Fibroblast of lung (primary cell): ENCODE measurements at regions not wholly inside any gene's neighbourhood (a gene's known extent, or its start where the extent isn't known, plus 50 kb on each side); places are given as distances from the start of the nearest gene placed in this dataset.

Source experiments
- DNase-seq, 2 donors: peaks; one replicate each; pipeline versions ENCODE4 v3.0.0 to v3.0.0-alpha.2; 2010; ENCODE audit warnings: low read depth in 2 of 2
- H2AFZ ChIP-seq: 2 replicates; pipeline ENCODE4 v1.5.1; 2012; ENCODE audit warnings: low read length, control low read depth, inconsistent platforms
- H3K27ac ChIP-seq: 2 replicates; pipeline ENCODE4 v1.5.1; 2011; ENCODE audit warnings: low read length, control low read depth; ENCODE audit not compliant: insufficient read depth
- H3K27me3 ChIP-seq: 2 replicates; pipeline ENCODE4 v1.5.1; 2011; ENCODE audit warnings: mild to moderate bottlenecking, low read length; ENCODE audit not compliant: control insufficient read depth, insufficient read depth
- H3K36me3 ChIP-seq: 2 replicates; pipeline ENCODE4 v1.5.1; 2011; ENCODE audit warnings: low read length; ENCODE audit not compliant: control insufficient read depth, insufficient read depth
- H3K4me1 ChIP-seq: 2 replicates; pipeline ENCODE4 v1.5.1; 2011; ENCODE audit warnings: low read length; ENCODE audit not compliant: control insufficient read depth, insufficient read depth; ENCODE audit errors: extremely low read depth
- H3K4me2 ChIP-seq: 2 replicates; pipeline ENCODE4 v1.5.1; 2011; ENCODE audit warnings: low read length, control low read depth; ENCODE audit not compliant: insufficient read depth; ENCODE audit errors: extremely low read depth
- H3K4me3 ChIP-seq, 4 experiments: fragments of 200-600 bp in 1 of 4; sonication (generic) in 1 of 4; replicated peaks in 1 of 4; 2 replicates each; pipeline ENCODE4 v1.5.1; 2011 to 2016; ENCODE audit warnings: low read length in 4 of 4, low read depth in 3 of 4, mild to moderate bottlenecking in 3 of 4, control low read depth in 2 of 4, inconsistent platforms in 1 of 4, mixed read lengths in 1 of 4; ENCODE audit not compliant: insufficient read depth in 1 of 4; ENCODE audit errors: control extremely low read depth in 1 of 4
- H3K79me2 ChIP-seq: 2 replicates; pipeline ENCODE4 v1.5.1; 2012; ENCODE audit warnings: mild to moderate bottlenecking, low read length, inconsistent platforms; ENCODE audit not compliant: control insufficient read depth, insufficient read depth
- H3K9ac ChIP-seq: 2 replicates; pipeline ENCODE4 v1.5.1; 2011; ENCODE audit warnings: mild to moderate bottlenecking, low read length, control low read depth; ENCODE audit not compliant: insufficient read depth
- H3K9me3 ChIP-seq: 2 replicates; pipeline ENCODE4 v1.5.1; 2012; ENCODE audit warnings: low read depth, low read length; ENCODE audit not compliant: control insufficient read depth, insufficient read depth
- H4K20me1 ChIP-seq: 2 replicates; pipeline ENCODE4 v1.5.1; 2011; ENCODE audit warnings: low read length; ENCODE audit not compliant: control insufficient read depth, insufficient read depth; ENCODE audit errors: extremely low read depth
- CTCF ChIP-seq, 2 donors: IDR thresholded peaks in 1 of 2; conservative IDR thresholded peaks in 1 of 2; 1 replicate in 1 of 2; 2 replicates in 1 of 2; pipeline ENCODE4 v1.5.1; 2011 to 2012; ENCODE audit warnings: low read length in 2 of 2, control low read depth in 1 of 2, inconsistent platforms in 1 of 2, low read depth in 1 of 2, mild to moderate bottlenecking in 1 of 2
- EZH2 ChIP-seq: IDR thresholded peaks from 2 replicates; pipeline ENCODE4 v1.5.1; 2012; ENCODE audit warnings: low read length, control low read depth, mild to moderate bottlenecking; ENCODE audit errors: missing control alignments

- H3K9me3 ChIP-seq, result no peaks in the 10 kb centered on the region
- DNase-seq, result peak; percentile 15 to 21
- no peaks in the 10 kb centered on the region for H3K27me3 ChIP-seq
Measured at GRCh38 chr10:6995831-6996230, 415.0 kb downstream of the SFMBT2 start.

GRCh38 chr10:6995341-6995740, 415.3 kb upstream of the PRKCQ start:
- DNase-seq, result peak; percentile 3 to 50
- Histone ChIP-seq H3K4me2 (no peak overlapping the region), H3K27ac (no peak overlapping the region), H3K36me3 (no peaks in the 10 kb centered on the region), H3K9ac (no peak overlapping the region), H3K9me3 (no peaks in the 10 kb centered on the region), H2AFZ (no peak overlapping the region), H3K27me3 (no peaks in the 10 kb centered on the region), H3K4me1 (no peaks in the 10 kb centered on the region), H3K79me2 (no peaks in the 10 kb centered on the region), H3K4me3 (no peak overlapping the region), H4K20me1 (no peaks in the 10 kb centered on the region)
- TF ChIP-seq CTCF (conservative IDR thresholded peaks at IDR 0.05 in 1 of 2, IDR thresholded peaks at IDR 0.05 in 1 of 2; ENCODE audit: low read depth in 1 of 2, low read length in 2 of 2) (no peak), EZH2 (no peak)

More at GRCh38 chr10:6995831-6996230, 415.0 kb downstream of the SFMBT2 start:
- H3K4me3 ChIP-seq, result no peak overlapping the region
- H4K20me1 ChIP-seq, result no peaks in the 10 kb centered on the region
- TF ChIP-seq CTCF (conservative IDR thresholded peaks at IDR 0.05 in 1 of 2, IDR thresholded peaks at IDR 0.05 in 1 of 2; ENCODE audit: low read depth in 1 of 2, low read length in 2 of 2) (no peak), EZH2 (no peak)
- H3K4me2 ChIP-seq, result no peak overlapping the region
- H3K36me3 ChIP-seq, result no peaks in the 10 kb centered on the region
- H3K9ac ChIP-seq, result no peak overlapping the region
- H3K27ac ChIP-seq, result no peak overlapping the region
- H3K4me1 ChIP-seq, result no peaks in the 10 kb centered on the region
- H2AFZ ChIP-seq, result no peak overlapping the region
- no peaks in the 10 kb centered on the region for H3K79me2 ChIP-seq

DNA sequence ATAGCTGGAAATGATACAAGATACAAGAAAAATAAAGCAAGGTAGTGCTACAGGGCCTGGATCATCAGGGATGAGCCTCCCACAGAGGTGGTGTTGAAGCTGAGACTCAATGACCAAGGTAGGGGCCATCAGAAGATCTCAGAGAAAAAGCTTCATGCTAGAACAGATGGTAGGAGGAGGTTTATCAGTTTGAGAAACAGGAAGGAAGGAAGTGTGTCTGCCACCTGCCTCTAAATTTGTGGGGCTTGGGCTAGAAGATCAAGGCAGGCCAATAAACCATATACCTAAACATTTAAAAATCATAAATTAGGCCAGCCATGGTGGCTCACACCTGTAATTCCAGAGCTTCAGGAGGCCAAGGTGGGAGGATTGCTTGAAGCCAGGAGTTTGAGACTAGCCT, 410.8 kb upstream of the PRKCQ start:
- TF ChIP-seq EZH2 (no peak), CTCF (conservative IDR thresholded peaks at IDR 0.05 in 1 of 2, IDR thresholded peaks at IDR 0.05 in 1 of 2; ENCODE audit: low read depth in 1 of 2, low read length in 2 of 2) (no peak)
- H3K36me3 ChIP-seq, result no peaks in the 10 kb centered on the region
- no peak overlapping the region for H3K4me2 ChIP-seq
- no peak overlapping the region for H3K27ac ChIP-seq
- no peaks in the 10 kb centered on the region for H3K27me3 ChIP-seq
- no peaks in the 10 kb centered on the region for H4K20me1 ChIP-seq
- no peak overlapping the region for H2AFZ ChIP-seq
- H3K79me2 ChIP-seq, result no peaks in the 10 kb centered on the region
- no peaks in the 10 kb centered on the region for H3K9me3 ChIP-seq
- DNase-seq, result no peak
- H3K4me1 ChIP-seq, result no peaks in the 10 kb centered on the region
- no peak overlapping the region for H3K9ac ChIP-seq
- no peak overlapping the region for H3K4me3 ChIP-seq
